ENCODE measurements at regions not wholly inside any gene's neighbourhood (a gene's known extent, or its start where the extent isn't known, plus 50 kb on each side); places are given as distances from the start of the nearest gene placed in this dataset.
"Not testable (repeated sequence)": the region's sequence is repeated elsewhere in the genome, so short reads cannot be mapped to it uniquely, and the experiment has no call there.

- DNase-seq = no peak
Observed at GRCh38 chr18:1047406-1047805, 142.7 kb downstream of the ADCYAP1 start.

- no peak for DNase-seq
Observed at GRCh38 chr18:1048032-1048431, 143.4 kb downstream of the ADCYAP1 start.

- DNase-seq = no peak
Observed at GRCh38 chr18:1049173-1049572, 144.5 kb downstream of the ADCYAP1 start.

- DNase-seq = no peak
Observed at GRCh38 chr18:1050012-1050657, 145.5 kb downstream of the ADCYAP1 start.

GRCh38 chr18:1052301-1052700 is 147.6 kb downstream of the ADCYAP1 start:
- no peak for DNase-seq

- no peak for DNase-seq
Observed at GRCh38 chr18:1053331-1054315, 149.0 kb downstream of the ADCYAP1 start.

GRCh38 chr18:1056404-1056803 is 151.7 kb downstream of the ADCYAP1 start:
- DNase-seq = no peak

GRCh38 chr18:1057367-1057766 is 152.7 kb downstream of the ADCYAP1 start:
- no peak for DNase-seq

GRCh38 chr18:1062588-1062987 is 157.9 kb downstream of the ADCYAP1 start:
- no peak for DNase-seq

- DNase-seq = no peak
Observed at GRCh38 chr18:1075322-1075721, 170.7 kb downstream of the ADCYAP1 start.

- DNase-seq = no peak
Observed at GRCh38 chr18:1075876-1076275, 171.2 kb downstream of the ADCYAP1 start.

GRCh38 chr18:1078301-1078700 is 173.6 kb downstream of the ADCYAP1 start:
- no peak for DNase-seq

GRCh38 chr18:1083675-1084074 is 179.0 kb downstream of the ADCYAP1 start:
- not testable (repeated sequence) for DNase-seq

GRCh38 chr18:1090758-1091157 is 186.1 kb downstream of the ADCYAP1 start:
- no peak for DNase-seq

- DNase-seq = no peak
Observed at GRCh38 chr18:1092228-1092627, 187.6 kb downstream of the ADCYAP1 start.

GRCh38 chr18:1094409-1094808 is 189.7 kb downstream of the ADCYAP1 start:
- no peak for DNase-seq

- not testable (repeated sequence) for DNase-seq
Observed at GRCh38 chr18:1097991-1098735, 193.5 kb downstream of the ADCYAP1 start.

- no peak for DNase-seq
Observed at GRCh38 chr18:1102848-1103247, 198.2 kb downstream of the ADCYAP1 start.

- no peak for DNase-seq
Observed at GRCh38 chr18:1103537-1103936, 198.9 kb downstream of the ADCYAP1 start.

- DNase-seq = no peak
Observed at GRCh38 chr18:1104181-1104881, 199.7 kb downstream of the ADCYAP1 start.

- DNase-seq = no peak
Observed at GRCh38 chr18:1124495-1124894, 219.8 kb downstream of the ADCYAP1 start.

- no peak for DNase-seq
Observed at GRCh38 chr18:1133541-1133940, 228.9 kb downstream of the ADCYAP1 start.

- DNase-seq = no peak
Observed at GRCh38 chr18:1147730-1148129, 243.1 kb downstream of the ADCYAP1 start.
